NCI-H1105 treated with DMSO at 0.1 percent for 48 hours (cell line): ENCODE measurements at regions not wholly inside any gene's neighbourhood (a gene's known extent, or its start where the extent isn't known, plus 50 kb on each side); places are given as distances from the start of the nearest gene placed in this dataset.
"Not testable (repeated sequence)": the region's sequence is repeated elsewhere in the genome, so short reads cannot be mapped to it uniquely, and the experiment has no call there.

Experiments
- DNase-seq: peaks from one replicate; lab custom pipeline; 2025; lab: John Stamatoyannopoulos, UW

- no peak for DNase-seq
Observed at GRCh38 chr12:91887957-91888356, 257.7 kb downstream of the BTG1 start.

DNA sequence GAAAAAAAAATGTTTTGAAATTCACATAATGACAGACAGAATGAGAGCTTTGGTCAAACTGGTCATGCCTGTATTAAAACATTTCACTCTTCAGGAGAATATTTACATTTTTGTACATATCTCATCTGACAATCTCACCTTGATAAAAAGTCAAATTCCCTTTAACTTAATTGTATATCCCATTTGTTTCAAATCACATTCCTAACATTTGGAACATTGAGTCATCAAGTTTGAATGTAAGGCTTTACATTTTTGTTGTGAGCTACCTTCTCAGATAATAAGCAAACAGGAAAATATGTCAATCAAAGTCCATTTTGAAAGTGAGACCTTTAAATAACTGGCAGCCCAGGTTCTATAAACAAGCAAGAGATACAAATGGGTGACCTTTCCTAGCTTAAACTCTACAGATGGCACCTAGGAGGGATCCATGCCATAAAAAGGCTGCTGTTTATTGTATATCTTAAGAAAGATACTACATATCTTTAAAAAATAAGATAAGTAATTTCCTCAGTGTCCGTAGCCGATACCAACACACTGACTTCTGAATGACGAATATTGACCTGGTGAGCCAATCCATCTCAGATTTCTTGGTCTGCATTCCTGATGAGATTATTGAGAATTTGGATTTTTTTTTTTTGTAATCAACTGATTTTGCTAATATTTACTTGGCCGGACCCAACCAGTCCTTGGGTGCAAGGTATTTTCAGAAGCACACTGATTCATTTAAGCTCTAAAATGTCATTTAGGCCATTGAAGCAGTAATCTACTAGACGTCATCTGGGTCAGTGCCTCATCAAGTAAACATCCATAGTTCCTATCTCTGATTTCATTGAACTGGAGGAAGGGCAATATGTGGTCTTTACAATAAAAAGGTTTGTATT is 259.6 kb downstream of the BTG1 start:
- DNase-seq: no peak

GRCh38 chr12:91884230-91884629 is 261.4 kb downstream of the BTG1 start:
- DNase-seq: no peak

- no peak for DNase-seq
Observed at GRCh38 chr12:91883811-91884210, 261.8 kb downstream of the BTG1 start.

- DNase-seq: no peak
Observed at GRCh38 chr12:91882910-91883309, 262.7 kb downstream of the BTG1 start.

DNA sequence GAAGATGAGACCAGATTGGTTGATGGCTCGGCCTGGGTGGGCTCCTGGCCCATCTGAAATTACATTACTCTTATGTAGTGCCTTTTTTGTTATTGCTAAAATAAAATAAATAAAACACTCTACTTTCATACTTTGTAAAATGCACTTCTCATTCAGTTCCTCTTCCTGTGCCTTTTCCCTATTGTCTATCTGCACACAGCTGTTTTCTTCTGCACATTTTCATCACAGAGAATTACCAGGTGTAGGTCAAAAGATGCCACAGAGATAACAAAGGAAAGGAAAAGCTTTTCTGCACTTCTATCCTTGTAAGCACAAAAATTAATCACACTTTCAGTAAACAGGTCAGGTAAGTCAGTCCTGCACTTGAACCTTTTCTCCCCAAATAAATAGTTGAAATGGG is 265.1 kb downstream of the BTG1 start:
- no peak for DNase-seq

- DNase-seq: no peak
Observed at GRCh38 chr12:91877456-91878235, 268.0 kb downstream of the BTG1 start.

- DNase-seq: no peak
Observed at GRCh38 chr12:91877022-91877421, 268.6 kb downstream of the BTG1 start.

GRCh38 chr12:91875671-91876070 is 270.0 kb downstream of the BTG1 start:
- not testable (repeated sequence) for DNase-seq

GRCh38 chr12:91874086-91874865 is 271.4 kb downstream of the BTG1 start:
- no peak for DNase-seq

GRCh38 chr12:91871751-91872150 is 273.9 kb downstream of the BTG1 start:
- no peak for DNase-seq

GRCh38 chr12:91870872-91871707 is 274.6 kb downstream of the BTG1 start:
- DNase-seq: no peak

DNA sequence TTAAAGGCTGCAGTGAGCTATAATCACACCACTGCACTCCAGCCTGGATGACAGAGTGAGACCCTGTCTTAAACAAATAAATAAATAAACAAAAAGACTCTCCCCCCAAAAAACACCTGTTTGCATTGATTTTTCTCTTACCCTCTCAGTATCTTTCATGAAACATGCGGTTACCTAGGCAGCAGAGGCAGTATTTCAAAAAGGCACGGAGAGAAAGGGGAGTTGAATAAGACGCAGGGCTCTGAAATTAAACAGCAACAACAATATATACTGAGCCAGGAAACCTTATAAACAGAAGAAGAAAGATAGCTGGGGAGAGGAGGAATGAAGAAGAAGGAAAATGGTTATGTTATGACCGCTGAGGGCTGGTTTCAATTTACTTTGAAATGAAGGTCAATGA is 277.6 kb downstream of the BTG1 start:
- DNase-seq: no peak

- DNase-seq: no peak
Observed at GRCh38 chr12:91866566-91866965, 279.1 kb downstream of the BTG1 start.

GRCh38 chr12:91863702-91864101 is 281.9 kb downstream of the BTG1 start:
- DNase-seq: no peak

- no peak for DNase-seq
Observed at GRCh38 chr12:91861554-91861953, 284.1 kb downstream of the BTG1 start.

DNA sequence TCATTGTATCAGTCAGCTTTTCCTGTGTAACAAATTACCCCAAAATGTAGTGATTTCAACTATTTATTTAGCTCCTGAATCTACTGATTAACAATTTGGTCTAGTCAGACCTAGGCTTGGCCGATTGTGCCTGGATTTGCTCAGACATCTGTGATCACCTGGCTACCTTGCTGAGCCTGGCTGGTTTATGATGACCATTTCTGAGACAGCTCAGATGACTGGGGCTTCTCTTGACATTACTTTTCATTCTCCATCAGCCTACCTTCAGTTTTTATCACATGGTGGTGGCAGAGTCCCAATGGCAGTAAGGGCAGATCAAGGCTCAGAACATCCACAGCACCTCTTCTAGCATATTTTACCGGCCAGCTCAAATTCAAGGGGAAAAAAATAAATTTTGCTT is 286.3 kb downstream of the BTG1 start:
- DNase-seq: no peak

DNA sequence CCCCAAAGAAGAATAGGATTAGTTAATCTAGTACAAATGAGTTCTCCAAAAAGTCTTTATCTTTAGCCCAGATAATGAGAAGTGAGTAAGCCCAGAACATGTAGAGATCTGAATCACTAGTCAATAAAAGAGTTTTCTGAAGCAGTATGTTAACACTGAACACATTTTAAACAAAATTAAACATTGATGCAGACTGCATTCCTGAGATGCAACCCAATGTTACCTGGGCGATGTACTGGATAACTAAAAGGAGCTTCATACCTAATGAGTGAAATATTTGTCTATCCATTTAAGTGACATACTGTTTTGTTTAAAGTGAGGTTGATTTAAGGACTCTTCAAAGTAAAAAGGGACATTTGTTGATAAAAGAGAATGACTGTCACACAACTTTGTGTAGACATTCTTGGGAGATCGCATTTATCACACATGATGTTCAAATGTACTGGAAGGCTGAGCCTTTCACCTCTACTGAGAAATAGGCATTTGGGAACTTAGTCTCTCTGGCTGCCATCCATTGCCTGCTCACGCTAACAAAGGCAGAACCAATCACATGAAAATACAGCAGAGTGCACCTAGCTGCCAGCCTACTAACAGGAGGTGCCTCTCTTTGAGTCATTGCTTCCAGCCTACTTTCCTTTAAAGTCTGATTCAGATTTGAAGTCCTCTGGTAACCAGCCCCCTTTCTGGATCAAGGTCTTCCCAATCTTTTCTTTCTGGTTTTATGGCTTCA is 287.7 kb downstream of the BTG1 start:
- DNase-seq: no peak

- no peak for DNase-seq
Observed at GRCh38 chr12:91854725-91855124, 290.9 kb downstream of the BTG1 start.

- no peak for DNase-seq
Observed at GRCh38 chr12:91853350-91854127, 292.1 kb downstream of the BTG1 start.
